BLaER1 (cell line): ENCODE measurements at regions not wholly inside any gene's neighbourhood (a gene's known extent, or its start where the extent isn't known, plus 50 kb on each side); places are given as distances from the start of the nearest gene placed in this dataset.

ENCODE experiments used
- H3K27ac ChIP-seq: shearing (Covaris generic); formaldehyde crosslinking; 2 replicates; pipeline ENCODE4 v1.8.1; 2022
- H3K27me3 ChIP-seq: shearing (Covaris generic); formaldehyde crosslinking; 2 replicates; pipeline ENCODE4 v1.8.1; 2022
- H3K36me3 ChIP-seq: shearing (Covaris generic); formaldehyde crosslinking; 2 replicates; pipeline ENCODE4 v1.8.1; 2022
- H3K4me1 ChIP-seq: shearing (Covaris generic); formaldehyde crosslinking; 2 replicates; pipeline ENCODE4 v1.8.1; 2022
- H3K4me2 ChIP-seq: shearing (Covaris generic); formaldehyde crosslinking; 2 replicates; pipeline ENCODE4 v1.8.1; 2022
- H3K4me3 ChIP-seq: shearing (Covaris generic); formaldehyde crosslinking; 2 replicates; pipeline ENCODE4 v1.8.1; 2022
- H3K9ac ChIP-seq: shearing (Covaris generic); formaldehyde crosslinking; 2 replicates; pipeline ENCODE4 v1.8.1; 2022
- H3K9me3 ChIP-seq: shearing (Covaris generic); formaldehyde crosslinking; 2 replicates; pipeline ENCODE4 v1.8.1; 2022
- H4K20me1 ChIP-seq: shearing (Covaris generic); formaldehyde crosslinking; 2 replicates; pipeline ENCODE4 v1.8.1; 2022
- Cebpa-rat ChIP-seq: shearing (Covaris generic); IDR thresholded peaks from 2 replicates; pipeline ENCODE4 v1.8.1; 2022

GRCh38 chr18:60147323-60147722, 225.3 kb downstream of the MC4R start:
- Histone ChIP-seq H3K27me3 (no peaks in the 10 kb centered on the region), H3K4me2 (peak overlapping the region; percentile 81), H3K9me3 (no peaks in the 10 kb centered on the region), H3K27ac (no peak overlapping the region), H3K4me3 (no peak overlapping the region), H3K4me1 (peaks cover 56% of the 10 kb centered on the region), H3K36me3 (no peaks in the 10 kb centered on the region), H4K20me1 (no peaks in the 10 kb centered on the region), H3K9ac (no peak overlapping the region)
- TF ChIP-seq Cebpa-rat: no peak

- Histone ChIP-seq H3K4me1 (peaks cover 60% of the 10 kb centered on the region), H3K36me3 (no peaks in the 10 kb centered on the region), H3K4me3 (no peak overlapping the region), H4K20me1 (no peaks in the 10 kb centered on the region), H3K27ac (no peak overlapping the region; the same call in 1 of the 2 replicates), H3K9ac (peak overlapping the region; percentile 8; the same call in 1 of the 2 replicates), H3K9me3 (no peaks in the 10 kb centered on the region), H3K4me2 (peak overlapping the region; percentile 81), H3K27me3 (no peaks in the 10 kb centered on the region)
- no peak for TF ChIP-seq Cebpa-rat
These were observed 226.2 kb downstream of the MC4R start for GRCh38 chr18:60146220-60146960.

DNA sequence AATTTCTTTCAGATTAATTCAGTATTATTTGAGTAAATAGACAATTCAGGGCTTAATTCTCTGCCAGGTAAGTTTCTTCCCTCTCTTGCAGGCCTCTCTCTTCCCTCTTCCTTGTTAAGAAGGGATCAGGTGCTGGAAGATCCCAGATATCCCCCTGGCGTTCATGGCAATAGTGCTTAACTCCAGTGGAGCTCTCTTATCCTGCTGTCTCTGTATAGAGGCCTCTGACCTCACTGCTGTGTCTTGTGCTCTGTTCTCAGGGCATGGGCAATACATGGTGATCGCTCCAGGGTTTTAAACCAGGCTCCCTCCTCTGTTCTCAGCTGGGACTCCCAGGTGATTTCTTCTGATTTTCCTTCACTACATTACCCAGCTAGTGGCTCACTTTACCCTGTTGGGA, 226.8 kb downstream of the MC4R start:
- no peak overlapping the region; the same call in 1 of the 2 replicates for H3K27ac ChIP-seq
- no peak overlapping the region for H3K4me3 ChIP-seq

GRCh38 chr18:60134806-60135205, 235.0 kb downstream of the PMAIP1 start:
- TF ChIP-seq Cebpa-rat: no peak
- no peaks in the 10 kb centered on the region for H3K27me3 ChIP-seq
- no peak overlapping the region for H3K27ac ChIP-seq
- H3K36me3 ChIP-seq: no peaks in the 10 kb centered on the region
- no peak overlapping the region for H3K9ac ChIP-seq
- no peak overlapping the region for H3K4me3 ChIP-seq
- no peak overlapping the region for H3K4me2 ChIP-seq
- H4K20me1 ChIP-seq: no peaks in the 10 kb centered on the region
- H3K9me3 ChIP-seq: peaks cover 13% of the 10 kb centered on the region; the same call in 1 of the 2 replicates
- H3K4me1 ChIP-seq: no peaks in the 10 kb centered on the region

More for the DNA sequence above, 226.8 kb downstream of the MC4R start:
- H3K27me3 ChIP-seq: no peaks in the 10 kb centered on the region
- TF ChIP-seq Cebpa-rat: no peak
- peak overlapping the region; percentile 81 for H3K4me2 ChIP-seq
- H4K20me1 ChIP-seq: no peaks in the 10 kb centered on the region
- peaks cover 60% of the 10 kb centered on the region for H3K4me1 ChIP-seq
- H3K9ac ChIP-seq: peak overlapping the region; percentile 8; the same call in 1 of the 2 replicates
- H3K36me3 ChIP-seq: no peaks in the 10 kb centered on the region
- H3K9me3 ChIP-seq: no peaks in the 10 kb centered on the region

DNA sequence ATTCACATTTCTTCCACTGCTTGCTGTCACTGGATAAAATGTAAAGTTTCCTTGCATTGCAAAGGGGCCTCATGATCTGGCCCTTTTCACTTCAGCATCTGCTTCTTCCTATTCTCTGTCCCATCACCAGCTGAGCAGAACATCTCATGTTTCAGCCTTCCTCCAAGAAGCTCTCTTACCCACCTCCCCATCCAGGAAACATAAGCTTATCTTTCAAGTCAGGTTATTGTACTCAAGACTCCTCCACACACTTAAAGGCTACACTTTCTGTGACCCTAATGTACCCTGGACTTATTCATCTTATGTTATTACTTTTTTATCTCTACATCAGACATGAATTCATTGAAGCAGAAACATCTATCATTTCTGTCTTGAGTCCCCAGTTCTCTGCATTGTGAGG, 230.5 kb downstream of the PMAIP1 start:
- no peaks in the 10 kb centered on the region for H3K4me1 ChIP-seq
- no peaks in the 10 kb centered on the region for H4K20me1 ChIP-seq
- H3K9ac ChIP-seq: no peak overlapping the region
- 0 out of 2 replicates have a peak, but pooled peaks cover under 1% of the 10 kb centered on the region for H3K9me3 ChIP-seq
- no peaks in the 10 kb centered on the region for H3K36me3 ChIP-seq
- no peak overlapping the region for H3K4me2 ChIP-seq
- no peak overlapping the region for H3K4me3 ChIP-seq
- TF ChIP-seq Cebpa-rat: no peak
- H3K27me3 ChIP-seq: no peaks in the 10 kb centered on the region
- H3K27ac ChIP-seq: no peak overlapping the region

GRCh38 chr18:60123031-60123430, 223.2 kb downstream of the PMAIP1 start:
- no peak for TF ChIP-seq Cebpa-rat
- H3K36me3 ChIP-seq: no peaks in the 10 kb centered on the region
- no peak overlapping the region for H3K9ac ChIP-seq
- H3K9me3 ChIP-seq: no peaks in the 10 kb centered on the region
- no peak overlapping the region for H3K27ac ChIP-seq
- no peaks in the 10 kb centered on the region for H3K4me1 ChIP-seq
- no peak overlapping the region for H3K4me2 ChIP-seq
- no peaks in the 10 kb centered on the region for H4K20me1 ChIP-seq
- H3K4me3 ChIP-seq: no peak overlapping the region
- no peaks in the 10 kb centered on the region for H3K27me3 ChIP-seq

- Histone ChIP-seq H3K4me3 (no peak overlapping the region), H3K9me3 (no peaks in the 10 kb centered on the region), H3K9ac (no peak overlapping the region), H3K27ac (no peak overlapping the region), H4K20me1 (no peaks in the 10 kb centered on the region), H3K36me3 (no peaks in the 10 kb centered on the region), H3K27me3 (no peaks in the 10 kb centered on the region), H3K4me2 (no peak overlapping the region), H3K4me1 (no peaks in the 10 kb centered on the region)
- TF ChIP-seq Cebpa-rat: no peak
These were observed 222.5 kb downstream of the PMAIP1 start for GRCh38 chr18:60122339-60122738.

GRCh38 chr18:60120231-60120750, 220.5 kb downstream of the PMAIP1 start:
- Histone ChIP-seq H4K20me1 (no peaks in the 10 kb centered on the region), H3K4me3 (no peak overlapping the region), H3K27ac (no peak overlapping the region), H3K9me3 (no peaks in the 10 kb centered on the region), H3K9ac (no peak overlapping the region), H3K4me2 (no peak overlapping the region), H3K27me3 (no peaks in the 10 kb centered on the region), H3K36me3 (no peaks in the 10 kb centered on the region), H3K4me1 (no peaks in the 10 kb centered on the region)
- no peak for TF ChIP-seq Cebpa-rat

GRCh38 chr18:60117321-60117720, 217.5 kb downstream of the PMAIP1 start:
- no peak for TF ChIP-seq Cebpa-rat
- H3K4me2 ChIP-seq: no peak overlapping the region
- H3K9ac ChIP-seq: no peak overlapping the region
- H3K4me1 ChIP-seq: no peaks in the 10 kb centered on the region
- H3K27me3 ChIP-seq: no peaks in the 10 kb centered on the region
- no peak overlapping the region for H3K27ac ChIP-seq
- H3K4me3 ChIP-seq: no peak overlapping the region
- no peaks in the 10 kb centered on the region for H3K36me3 ChIP-seq
- no peaks in the 10 kb centered on the region for H3K9me3 ChIP-seq
- no peaks in the 10 kb centered on the region for H4K20me1 ChIP-seq

GRCh38 chr18:60113396-60113795, 213.6 kb downstream of the PMAIP1 start:
- no peaks in the 10 kb centered on the region for H4K20me1 ChIP-seq
- H3K4me3 ChIP-seq: no peak overlapping the region
- no peak for TF ChIP-seq Cebpa-rat
- no peak overlapping the region for H3K27ac ChIP-seq
- H3K27me3 ChIP-seq: no peaks in the 10 kb centered on the region
- no peaks in the 10 kb centered on the region for H3K36me3 ChIP-seq
- H3K9me3 ChIP-seq: no peaks in the 10 kb centered on the region
- no peak overlapping the region for H3K9ac ChIP-seq
- no peak overlapping the region for H3K4me2 ChIP-seq
- H3K4me1 ChIP-seq: no peaks in the 10 kb centered on the region
